ENCODE measurements at regions not wholly inside any gene's neighbourhood (a gene's known extent, or its start where the extent isn't known, plus 50 kb on each side); places are given as distances from the start of the nearest gene placed in this dataset.

DNA sequence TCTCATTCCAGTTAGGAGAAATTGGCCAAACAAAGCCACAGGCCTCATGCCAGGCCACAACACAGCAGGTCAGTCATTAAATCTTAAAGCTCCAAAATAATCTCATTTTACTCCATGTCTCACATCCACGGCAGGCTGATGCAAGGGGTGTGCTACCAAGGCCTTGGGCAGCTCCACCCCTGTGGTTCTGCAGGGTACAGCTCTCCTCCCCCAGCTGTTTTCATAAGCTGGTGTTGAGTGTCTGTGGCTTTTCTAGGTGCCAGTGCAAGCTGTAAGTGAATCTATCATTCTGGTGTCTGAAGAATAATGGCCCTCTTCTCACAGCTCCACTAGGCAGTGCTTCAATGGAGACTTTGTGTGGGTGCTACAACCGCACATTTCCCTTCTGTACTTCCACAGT is 949.2 kb downstream of the TECRL start:
- DNase-seq, result no peak

DNA sequence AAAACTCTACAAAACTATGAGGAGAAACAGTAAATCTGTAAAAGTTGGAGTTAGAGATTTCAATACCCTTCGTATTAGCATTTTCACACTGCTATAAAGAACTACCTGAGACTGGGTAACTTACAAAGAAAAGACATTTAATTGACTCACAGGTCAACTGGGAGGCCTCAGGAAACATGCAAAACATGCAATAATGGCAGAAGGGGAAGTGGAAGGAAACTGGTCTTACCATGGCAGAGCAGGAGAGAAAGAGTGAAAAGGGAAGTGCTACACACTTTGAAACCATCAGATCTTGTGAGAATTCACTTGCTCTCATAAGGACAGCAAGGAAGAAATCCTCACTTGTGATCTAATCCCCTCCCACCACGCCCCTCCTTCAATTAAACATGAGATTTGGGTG is 949.9 kb downstream of the TECRL start:
- no peak for DNase-seq

DNA sequence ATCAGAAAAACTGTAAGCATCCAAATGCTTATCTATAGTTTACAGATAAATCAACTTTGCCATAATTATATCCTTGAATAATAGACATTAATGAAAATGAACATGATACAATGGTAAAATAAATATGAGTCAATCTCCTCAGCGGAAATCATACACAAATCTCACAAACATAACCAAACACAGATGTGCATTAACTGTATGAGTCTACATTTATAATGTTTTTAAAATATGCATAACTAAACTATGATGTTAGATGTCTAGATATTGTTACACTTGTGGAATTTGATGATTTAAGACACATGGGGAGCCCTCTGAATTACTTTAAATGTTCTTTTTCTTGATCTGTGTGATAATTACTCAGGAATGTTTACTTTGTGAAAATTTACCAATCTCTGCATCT is 951.2 kb downstream of the TECRL start:
- DNase-seq, result no peak

DNA sequence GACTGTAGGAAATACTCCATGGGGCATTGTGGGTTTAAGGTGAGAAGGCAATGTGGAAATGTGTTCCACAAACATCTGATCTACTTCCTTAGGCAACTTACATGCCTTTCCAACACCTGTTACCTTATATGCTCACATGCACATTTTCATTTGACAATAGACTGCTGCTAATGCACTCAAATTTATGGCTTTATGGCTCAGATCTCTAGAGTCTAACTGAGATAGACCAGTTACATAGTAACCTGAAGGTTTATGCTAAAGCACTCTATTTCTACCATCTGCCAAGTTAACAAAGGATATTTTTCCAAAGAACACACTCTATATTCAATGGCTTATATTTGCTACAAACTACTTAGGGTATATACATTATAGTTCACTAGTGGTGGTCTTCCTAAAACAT is 969.0 kb downstream of the TECRL start:
- DNase-seq, result no peak

DNA sequence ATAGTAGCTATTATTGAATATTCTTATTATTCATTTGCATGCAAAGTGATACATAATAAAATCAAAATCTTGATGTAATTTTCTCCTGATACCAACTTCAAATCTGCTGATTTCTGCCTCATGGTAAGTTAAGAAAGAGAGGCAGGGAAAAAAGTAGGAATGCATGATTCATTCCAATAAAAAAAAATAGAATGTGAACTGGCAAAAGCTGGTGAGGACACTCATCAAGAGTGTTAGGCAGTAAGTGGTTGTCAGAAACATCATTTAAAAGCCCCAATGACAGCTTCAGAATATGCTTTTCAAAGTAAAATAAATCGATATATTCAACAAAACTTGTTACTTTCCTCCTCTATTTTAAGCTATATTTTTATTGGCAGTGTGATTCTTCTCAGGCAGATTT is 979.1 kb downstream of the TECRL start:
- no peak for DNase-seq

DNA sequence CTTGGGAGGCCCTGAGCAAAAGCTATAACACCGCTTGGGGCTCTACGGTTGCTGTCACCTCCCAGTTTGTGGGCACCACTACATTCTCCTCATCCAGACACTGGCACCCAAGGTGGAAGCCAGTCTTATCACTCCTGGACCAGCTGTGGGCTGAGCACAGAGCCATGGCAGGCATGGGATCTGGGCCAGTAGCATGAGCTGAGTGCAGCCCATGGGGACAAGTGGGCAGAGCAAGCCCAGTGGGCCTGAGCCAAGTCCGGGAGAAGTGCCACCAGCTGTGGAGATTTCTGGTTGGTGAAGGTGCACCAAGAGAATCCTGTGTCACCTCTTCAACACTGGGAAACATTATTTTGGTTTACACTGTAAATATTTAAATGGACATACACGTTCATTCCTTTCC is 1013.0 kb downstream of the TECRL start:
- DNase-seq, result no peak

DNA sequence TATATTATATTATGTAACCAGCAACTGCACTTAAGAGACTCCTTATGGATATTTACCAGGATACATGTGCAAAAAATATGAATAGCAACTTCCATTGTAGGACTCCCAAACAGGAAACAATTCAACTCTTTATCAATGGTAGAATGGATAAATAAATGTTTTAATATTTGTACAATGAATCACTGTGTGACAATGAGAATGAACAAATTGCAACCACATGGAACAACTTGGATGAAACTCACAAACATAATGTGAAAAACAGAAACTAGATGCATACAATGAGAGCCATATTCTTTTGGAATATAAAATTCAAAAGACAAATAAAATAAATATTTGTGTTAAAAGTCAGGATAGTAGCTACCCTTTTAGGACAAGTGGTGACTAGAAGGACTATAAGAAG is 1015.7 kb downstream of the TECRL start:
- DNase-seq, result no peak

DNA sequence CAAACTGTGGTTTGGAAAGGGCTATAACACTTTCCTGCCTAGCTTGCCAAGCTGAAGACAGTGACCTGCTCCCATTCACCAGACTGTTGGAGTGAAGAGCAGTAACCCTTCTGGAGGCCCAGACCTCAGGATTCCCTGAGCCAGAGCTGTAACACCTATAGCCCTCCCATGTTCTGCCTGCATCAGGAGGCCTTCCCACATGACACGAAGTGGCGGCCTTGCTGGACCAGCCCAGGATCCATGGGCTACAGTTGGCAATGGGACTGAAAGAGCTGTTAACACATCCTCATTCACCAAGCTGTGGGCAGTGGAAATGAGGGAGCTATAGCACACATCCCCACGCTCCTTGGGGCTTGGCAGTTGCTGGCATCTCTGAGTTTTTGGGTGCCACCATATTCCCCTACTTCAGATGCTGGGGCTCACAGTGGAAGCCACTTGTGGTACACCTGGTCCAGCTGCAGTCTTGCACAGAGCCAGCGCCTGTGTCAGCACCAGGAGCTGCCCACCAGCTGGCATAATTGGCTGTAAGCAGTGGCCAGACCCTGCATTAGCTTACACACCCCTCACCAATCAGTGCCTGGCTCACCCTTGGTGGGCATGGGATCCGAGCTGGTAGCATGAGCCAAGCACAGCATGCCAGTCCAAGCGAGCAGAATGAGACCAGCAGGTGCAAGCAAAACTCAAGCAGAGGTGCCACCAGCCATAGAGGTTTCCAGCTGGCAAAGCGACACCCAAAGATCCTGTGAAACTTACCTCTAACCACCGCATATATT is 1029.3 kb downstream of the TECRL start:
- no peak for DNase-seq

DNA sequence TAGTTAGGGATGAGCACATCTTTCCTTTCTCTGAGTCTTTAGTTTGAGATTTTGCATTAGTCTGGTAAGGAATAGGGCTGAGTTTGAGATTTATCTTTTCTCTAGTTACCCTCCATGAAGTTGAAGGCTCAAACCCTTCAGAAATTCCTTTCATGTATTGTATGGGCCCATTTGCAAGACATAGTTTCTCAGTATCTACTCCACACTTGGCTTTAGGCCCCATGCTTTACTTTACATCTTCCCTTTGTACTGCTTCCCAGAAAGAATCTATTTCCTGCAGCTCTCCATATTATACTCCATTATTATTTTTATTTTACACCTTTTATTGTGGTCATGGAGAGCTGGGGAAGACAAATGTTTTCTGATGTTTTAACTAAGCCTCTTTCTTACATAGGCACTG is 1038.2 kb downstream of the TECRL start:
- no peak for DNase-seq

DNA sequence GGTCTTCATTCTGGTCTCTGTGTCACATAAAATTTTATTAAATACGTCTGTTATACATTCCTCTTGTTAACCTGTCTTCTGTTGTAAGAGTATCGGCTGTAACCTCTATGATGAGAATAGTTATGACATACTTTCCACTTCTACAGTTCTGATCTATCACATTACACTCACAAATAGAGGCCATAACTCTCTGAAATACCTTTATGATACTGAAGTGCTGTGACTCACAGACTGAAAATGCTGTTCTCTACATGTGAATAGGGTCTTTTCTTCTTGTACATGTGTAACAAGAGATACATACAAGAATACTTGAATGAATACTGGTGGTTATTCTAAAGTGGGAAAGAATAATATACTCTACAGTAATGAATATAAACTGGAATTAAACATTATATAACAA is 1047.6 kb downstream of the TECRL start:
- no peak for DNase-seq

DNA sequence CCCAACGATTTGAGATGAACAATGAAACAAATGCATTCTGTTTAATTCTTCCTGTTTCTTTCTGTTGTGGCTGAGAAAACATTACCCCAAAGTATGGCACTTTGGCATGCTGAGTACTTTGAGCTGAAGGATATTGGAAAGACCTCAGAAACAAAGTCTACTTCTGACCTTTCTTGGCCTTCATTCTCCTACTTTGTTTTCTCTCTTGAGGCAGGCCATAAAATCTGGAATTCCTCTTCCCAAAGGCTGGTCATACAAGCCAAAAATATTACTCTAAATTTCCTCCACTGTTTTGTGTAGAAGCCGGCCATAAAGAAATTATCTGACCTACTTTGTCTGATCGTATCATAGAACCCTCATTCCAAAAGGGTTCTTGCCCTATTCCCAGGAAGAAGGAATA is 1048.2 kb downstream of the TECRL start:
- no peak for DNase-seq

DNA sequence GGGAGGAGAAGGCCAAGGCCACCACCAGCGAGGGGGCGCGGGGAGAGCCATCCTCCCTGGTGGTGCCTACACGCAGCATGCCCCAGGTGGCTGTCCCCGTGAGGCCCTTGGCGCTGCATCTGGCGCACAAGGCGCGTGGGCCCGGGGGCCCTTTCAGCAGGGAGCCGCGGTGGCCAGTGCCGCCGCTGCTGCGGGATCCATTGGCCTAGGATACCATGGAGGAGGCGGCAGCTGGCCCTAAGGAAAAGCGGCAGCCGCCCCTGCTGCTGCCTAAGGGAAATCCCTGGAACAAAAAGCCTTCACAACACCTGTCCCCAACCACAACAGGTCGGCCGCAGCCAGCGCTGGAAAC is 1059.6 kb downstream of the TECRL start:
- no peak for DNase-seq

DNA sequence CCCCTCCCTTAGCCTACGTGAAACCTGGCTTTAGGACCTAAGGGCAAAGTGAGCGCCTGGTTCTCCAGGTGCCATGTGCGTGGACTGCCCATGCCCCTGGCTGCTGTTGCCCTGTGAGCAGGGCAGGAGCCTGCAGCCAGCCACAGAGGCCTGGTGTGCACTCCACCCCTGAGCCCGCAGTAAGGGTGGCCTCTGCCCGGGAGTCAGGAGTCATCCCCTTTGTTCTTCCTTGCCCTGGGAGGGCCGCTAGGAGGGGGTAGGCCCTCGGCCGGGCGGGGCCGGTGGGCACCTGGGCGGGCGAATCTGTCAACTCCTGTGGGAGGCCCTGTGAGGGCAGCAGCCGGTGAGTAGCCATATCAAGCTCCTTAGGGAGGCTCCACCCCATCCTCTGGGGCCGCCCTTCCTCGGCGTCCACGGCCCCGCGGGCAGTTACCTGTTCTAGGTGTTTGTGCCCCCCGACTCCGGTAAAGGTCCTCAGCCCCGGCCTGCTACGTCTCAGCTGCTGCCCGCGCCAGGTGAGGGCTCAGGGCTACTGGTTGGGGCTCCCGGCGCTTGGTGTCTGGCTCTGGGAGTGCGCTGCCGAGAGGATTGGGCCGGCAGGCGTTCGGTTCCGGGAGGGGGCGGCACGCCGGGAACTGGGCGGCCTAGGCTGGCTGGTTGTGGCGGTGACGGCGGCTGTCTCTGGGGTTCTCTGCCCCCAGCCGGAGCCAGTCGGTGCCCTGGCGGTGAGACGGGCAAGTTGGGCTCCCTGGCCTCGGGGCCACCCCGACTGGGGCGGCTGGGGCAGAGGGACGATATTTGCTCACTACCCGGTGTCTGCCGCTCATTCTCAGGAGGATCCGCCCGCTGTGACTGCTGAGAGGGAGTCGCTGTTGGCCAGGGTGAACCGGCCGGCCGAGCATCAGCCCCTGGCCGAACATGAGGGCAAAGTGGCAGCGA is 1060.2 kb downstream of the TECRL start:
- peak in 2 of 4 experiments; percentile 1 to 2 for DNase-seq

DNA sequence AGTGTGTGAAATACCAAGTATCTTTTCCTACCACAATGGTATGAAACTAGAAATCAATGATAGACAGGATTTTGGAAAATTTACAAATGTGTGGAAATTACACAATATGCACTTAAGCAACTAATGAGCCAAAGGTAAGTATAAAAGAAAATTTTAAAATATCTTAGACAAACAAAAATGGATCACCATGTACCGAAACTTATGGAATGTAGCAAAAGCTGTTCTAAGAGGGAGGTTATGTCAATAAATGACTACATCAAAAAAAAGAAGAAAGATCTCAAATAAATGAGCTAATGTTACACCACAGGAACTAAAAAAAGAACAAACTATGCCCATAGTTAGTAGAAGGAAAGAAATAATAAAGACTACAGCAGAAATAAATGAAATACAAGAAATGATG is 1084.1 kb downstream of the TECRL start:
- no peak for DNase-seq

DNA sequence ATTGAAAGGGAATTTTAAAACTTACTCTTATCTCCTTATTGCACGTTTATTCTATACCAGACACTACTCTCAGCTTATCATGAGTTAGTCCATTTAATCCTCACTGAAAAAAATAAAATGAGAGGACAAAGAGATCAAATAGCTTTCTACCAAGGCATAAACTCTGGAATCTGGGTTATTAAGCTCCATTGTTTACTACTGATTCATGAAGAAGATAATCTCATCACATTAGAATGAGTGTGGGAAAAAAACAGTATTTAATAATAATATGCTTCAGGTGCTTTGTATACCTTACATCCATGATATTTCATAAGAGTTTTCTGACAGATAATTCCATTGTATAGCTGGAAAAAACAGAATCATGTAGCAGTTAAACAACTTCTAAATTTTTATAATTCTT is 1092.6 kb downstream of the TECRL start:
- no peak for DNase-seq

DNA sequence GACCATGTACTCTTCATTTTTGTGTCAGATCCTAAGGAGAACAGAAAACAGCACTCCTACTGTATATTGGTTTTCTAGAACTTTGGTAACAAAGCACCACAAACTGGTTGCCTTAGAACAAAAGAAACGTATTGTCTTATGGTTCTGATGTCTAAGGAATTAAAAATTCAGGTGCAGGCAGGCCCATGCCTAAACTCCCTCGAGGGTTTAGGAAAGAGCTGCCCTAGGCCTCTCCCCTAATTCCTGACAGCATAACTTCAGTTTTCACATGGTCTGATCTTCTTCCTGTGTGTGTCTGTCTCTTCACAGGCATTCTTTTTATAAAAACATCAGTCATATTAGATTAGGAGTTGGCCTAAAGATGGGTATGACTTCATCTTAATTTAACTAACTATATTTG is 1093.6 kb downstream of the TECRL start:
- no peak for DNase-seq

DNA sequence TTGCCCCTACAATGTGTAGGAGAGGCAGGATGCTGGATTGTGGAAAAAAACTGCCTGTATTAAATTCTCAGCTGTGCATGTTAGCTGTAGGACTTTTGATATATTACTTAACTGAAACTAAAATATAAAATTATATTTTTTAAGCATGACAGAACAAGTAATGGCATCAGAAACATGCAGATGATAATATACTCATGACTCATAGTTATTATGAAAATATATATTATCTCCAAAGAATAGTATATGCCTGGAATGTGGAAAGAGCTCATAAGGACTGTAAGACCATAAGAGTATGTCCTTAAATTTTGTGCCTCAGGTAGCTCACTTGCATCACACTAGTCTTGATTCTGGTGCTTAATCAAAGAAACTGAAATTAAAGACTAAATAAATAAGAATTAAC is 1100.6 kb downstream of the TECRL start:
- no peak for DNase-seq

DNA sequence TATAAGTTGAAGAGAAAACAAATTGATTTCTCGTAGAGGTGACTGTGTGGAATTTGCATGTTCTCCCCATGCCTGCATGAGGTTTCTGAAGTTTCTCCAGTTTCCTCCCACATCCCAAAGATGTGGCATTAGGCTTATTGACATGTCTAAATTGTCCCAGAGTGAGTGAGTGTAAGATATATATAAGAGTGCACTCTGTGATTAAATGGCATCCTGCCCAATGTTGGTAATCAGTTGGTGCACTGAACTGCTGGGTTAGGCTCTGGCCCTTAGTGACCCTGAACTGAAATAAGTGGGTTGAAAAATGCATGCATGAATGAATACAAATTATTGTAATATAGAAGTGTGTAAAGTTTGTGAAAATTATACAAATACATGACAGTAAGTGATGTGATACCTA is 1106.5 kb downstream of the TECRL start:
- no peak for DNase-seq

DNA sequence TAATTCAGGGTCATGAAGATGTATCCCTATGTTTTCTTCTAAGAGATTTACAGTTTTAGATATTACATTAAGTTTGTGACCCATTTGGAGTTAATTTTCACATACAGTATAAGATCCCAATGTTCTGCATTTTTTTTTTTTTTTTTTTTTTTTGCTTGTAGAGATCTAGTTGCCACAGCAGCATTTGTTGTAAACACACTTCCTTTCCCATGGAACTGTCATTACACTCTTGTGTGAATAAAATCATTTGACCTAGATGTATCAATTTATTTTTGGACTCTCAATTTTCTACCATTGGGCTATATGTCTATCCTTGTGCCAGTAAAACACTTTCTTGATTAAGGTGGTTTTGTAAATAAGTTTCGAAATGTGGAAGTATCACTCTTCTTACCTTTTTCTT is 1107.2 kb downstream of the TECRL start:
- DNase-seq, result no peak

DNA sequence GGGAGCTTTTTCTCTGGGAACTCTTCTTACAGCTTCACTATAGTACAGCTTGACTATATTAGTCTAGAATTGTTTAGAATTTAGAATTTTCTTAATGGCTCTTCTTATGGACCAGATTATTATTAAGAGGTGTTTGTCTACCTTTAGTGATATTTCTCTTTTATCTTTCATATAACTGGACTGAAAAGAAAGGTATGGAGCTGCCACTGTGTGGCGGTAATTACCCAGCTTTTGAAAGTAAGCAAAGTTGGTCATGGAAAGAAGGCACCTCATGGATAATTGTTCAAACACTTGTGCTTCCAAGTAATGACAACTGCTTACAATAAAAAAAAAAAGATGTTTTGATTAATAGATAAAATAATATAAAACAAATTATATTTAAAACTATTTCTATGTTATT is 1112.5 kb downstream of the TECRL start:
- no peak for DNase-seq

DNA sequence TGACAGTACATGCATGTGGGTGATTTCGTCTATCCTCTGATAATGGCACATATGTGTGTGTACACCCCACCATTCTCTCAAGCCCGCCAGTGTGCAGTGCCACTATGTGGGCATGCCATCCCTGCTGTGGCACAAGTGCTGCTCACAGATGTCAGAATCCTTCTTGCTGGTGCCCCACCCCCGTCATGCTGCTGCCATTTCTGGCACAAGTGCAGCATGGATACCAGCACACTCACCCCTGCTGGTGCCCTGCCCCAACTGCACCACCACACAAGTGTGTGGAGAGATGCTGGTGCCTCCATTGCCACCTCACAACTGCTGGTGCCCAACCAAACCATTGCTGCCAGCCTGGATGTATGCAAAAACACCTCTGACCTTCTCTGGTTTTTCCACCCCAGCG is 1133.8 kb downstream of the TECRL start:
- DNase-seq, result no peak

DNA sequence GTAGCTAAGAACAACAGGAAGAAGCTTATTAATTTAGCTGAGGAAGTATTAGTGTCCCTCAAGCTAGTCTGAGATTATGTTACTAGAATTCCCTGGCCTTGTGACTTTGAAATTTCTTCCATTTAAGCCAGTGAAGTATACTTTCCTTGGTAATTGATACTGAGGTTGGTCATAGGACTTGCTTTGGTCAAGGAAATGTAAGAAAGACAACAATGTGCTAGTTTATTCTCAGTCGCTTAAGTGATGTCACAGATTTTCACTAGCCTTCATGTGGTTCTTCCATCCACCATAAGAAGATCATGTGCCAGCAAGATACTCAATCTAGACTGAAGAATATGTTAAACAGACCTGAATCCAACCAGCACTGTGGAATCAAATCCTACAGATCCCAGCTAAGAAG is 1140.1 kb downstream of the TECRL start:
- no peak for DNase-seq

DNA sequence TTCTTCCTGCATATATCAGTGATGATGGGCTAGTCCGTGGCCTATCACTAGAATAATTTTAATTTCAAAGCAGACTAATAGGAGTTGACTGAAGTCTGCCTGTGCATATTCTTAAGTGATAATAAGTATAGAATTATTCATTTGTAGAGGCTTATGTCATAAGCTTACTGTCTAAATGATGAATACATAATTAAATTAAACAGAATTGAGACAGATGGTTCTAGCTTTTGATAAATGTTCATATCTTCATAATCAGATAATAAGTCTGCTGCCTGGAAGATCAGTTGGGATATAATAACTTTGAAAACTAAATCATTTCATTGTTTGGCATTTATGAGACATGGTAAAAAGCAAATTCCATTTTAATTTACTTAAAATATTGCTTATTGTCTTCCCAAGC is 1175.6 kb downstream of the TECRL start:
- no peak for DNase-seq

DNA sequence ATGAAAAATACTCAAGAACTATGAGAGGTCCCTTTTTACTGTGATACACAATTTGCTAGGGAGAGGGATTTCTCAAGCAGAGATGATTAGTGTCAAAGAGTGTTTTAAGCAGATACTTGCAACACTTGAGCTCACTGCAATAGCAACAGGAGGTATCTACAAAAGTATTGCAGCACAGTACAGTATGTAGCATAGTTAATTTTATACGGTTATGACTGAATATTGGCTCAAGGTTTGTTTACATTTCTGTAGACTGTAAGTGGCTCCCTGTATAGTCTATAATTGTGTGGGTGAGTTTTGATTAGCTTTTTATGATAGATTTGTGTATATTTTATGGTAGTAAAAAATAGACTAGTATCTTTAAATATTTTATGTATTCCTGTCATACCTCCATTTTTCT is 1177.2 kb downstream of the TECRL start:
- no peak for DNase-seq

DNA sequence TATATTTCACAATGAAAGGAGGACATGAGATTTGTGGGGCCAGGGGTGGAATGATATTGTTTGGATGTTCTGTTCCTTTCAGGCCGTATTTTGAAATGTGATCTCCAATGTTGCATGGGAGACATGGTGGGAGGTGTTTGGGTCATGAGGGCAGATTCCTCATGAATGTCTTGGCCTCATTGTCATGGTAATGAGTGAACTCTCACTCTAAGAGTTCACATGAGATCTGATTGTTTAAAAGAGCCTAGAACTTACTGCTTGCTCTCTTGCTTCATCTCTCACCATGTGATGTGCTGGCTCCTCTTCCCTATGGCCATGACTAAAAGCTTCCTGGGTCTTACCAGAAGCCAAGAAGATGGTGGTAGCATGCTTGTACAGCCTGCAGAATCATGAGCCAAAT is 1183.0 kb downstream of the TECRL start:
- DNase-seq, result no peak
